ENCODE measurements at regions not wholly inside any gene's neighbourhood (a gene's known extent, or its start where the extent isn't known, plus 50 kb on each side); places are given as distances from the start of the nearest gene placed in this dataset.

DNA sequence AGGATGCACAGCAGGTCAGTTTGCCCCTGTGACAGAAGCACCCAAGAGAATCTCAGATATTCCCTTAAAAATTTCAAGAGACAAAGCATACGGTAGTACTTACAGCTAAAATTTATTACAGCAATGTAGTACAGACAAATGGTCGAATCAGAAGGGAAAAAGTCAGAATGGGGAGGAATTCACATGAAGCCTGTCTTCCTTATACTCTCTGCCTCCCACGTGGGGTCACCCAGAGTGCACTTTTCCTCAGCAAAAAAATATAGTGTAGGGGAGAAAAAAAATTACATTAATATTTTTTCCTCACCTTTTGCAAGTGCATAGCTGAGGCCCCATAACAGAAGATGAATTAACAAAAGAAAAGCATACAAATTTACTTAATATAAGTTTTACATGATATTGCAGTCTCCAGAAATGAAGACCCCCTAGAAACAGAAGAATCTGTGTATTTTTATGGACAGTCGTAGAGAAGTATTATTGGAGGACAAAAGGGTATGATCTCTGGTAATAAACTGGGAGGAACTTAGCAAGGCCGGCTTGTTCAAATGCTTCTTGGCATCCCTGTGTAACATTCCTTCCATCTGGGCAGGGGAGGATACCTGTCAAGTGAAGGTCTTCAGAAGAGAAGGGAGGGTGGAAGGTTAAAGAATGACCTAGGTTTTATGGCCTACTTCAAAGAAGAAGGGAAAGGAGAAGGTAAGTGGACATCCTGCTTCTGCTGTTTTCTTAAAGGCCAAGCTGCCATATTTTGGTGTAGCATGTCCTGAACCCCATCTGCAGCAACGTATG is 270.6 kb upstream of the MAGI2 start:
- Histone ChIP-seq H4K20me1 (ENCODE audit: insufficient read depth, low read length, poor library complexity, severe bottlenecking) (no peaks in the 10 kb centered on the region), H3K27me3 (ENCODE audit: insufficient read depth, low read length, poor library complexity, severe bottlenecking) (no peaks in the 10 kb centered on the region), H2AFZ (ENCODE audit: low read length) (no peak overlapping the region), H3K4me3 (ENCODE audit: low read length, poor library complexity, severe bottlenecking) (no peak overlapping the region), H3K4me1 (ENCODE audit: insufficient read depth, low read length, poor library complexity, severe bottlenecking) (no peaks in the 10 kb centered on the region), H3F3A (ENCODE audit: low read depth) (no peaks in the 10 kb centered on the region), H3K9me3 (ENCODE audit: insufficient read depth, low read depth, low read length) (no peaks in the 10 kb centered on the region), H3K79me2 (ENCODE audit: insufficient read depth, low read length) (no peaks in the 10 kb centered on the region), H3K36me3 (ENCODE audit: insufficient read depth, low read length) (no peaks in the 10 kb centered on the region), H3K9ac (ENCODE audit: low read depth, low read length, poor library complexity, severe bottlenecking) (no peak overlapping the region), H3K4me2 (ENCODE audit: low read depth, low read length, poor library complexity, severe bottlenecking) (no peak overlapping the region), H3K9me2 (replicated peaks; ENCODE audit: low read depth, low read length) (no peaks in the 10 kb centered on the region)
- TF ChIP-seq EZH2phosphoT487 (IDR thresholded peaks at IDR 0.05; ENCODE audit: borderline replicate concordance) = no peak
- TF ChIP-seq CTCF (conservative IDR thresholded peaks at IDR 0.05; ENCODE audit: low read length) = no peak

- Histone ChIP-seq H2AFZ (ENCODE audit: low read length) (no peak overlapping the region), H3K79me2 (ENCODE audit: insufficient read depth, low read length) (no peaks in the 10 kb centered on the region), H3K9me3 (ENCODE audit: insufficient read depth, low read depth, low read length) (no peaks in the 10 kb centered on the region), H3K9me2 (replicated peaks; ENCODE audit: low read depth, low read length) (no peaks in the 10 kb centered on the region), H3F3A (ENCODE audit: low read depth) (no peaks in the 10 kb centered on the region), H3K4me2 (ENCODE audit: low read depth, low read length, poor library complexity, severe bottlenecking) (no peak overlapping the region), H3K4me3 (ENCODE audit: low read length, poor library complexity, severe bottlenecking) (no peak overlapping the region), H3K27me3 (ENCODE audit: insufficient read depth, low read length, poor library complexity, severe bottlenecking) (no peaks in the 10 kb centered on the region), H3K4me1 (ENCODE audit: insufficient read depth, low read length, poor library complexity, severe bottlenecking) (no peaks in the 10 kb centered on the region), H4K20me1 (ENCODE audit: insufficient read depth, low read length, poor library complexity, severe bottlenecking) (no peaks in the 10 kb centered on the region), H3K36me3 (ENCODE audit: insufficient read depth, low read length) (no peaks in the 10 kb centered on the region), H3K9ac (ENCODE audit: low read depth, low read length, poor library complexity, severe bottlenecking) (no peak overlapping the region)
- TF ChIP-seq CTCF (conservative IDR thresholded peaks at IDR 0.05; ENCODE audit: low read length) = no peak
- no peak for TF ChIP-seq EZH2phosphoT487 (IDR thresholded peaks at IDR 0.05; ENCODE audit: borderline replicate concordance)
These were observed 268.8 kb upstream of the MAGI2 start for GRCh38 chr7:79722217-79722616.

- Histone ChIP-seq H3K9ac (ENCODE audit: low read depth, low read length, poor library complexity, severe bottlenecking) (no peak overlapping the region), H3K4me1 (ENCODE audit: insufficient read depth, low read length, poor library complexity, severe bottlenecking) (no peaks in the 10 kb centered on the region), H3K9me2 (replicated peaks; ENCODE audit: low read depth, low read length) (no peaks in the 10 kb centered on the region), H3K4me3 (ENCODE audit: low read length, poor library complexity, severe bottlenecking) (no peak overlapping the region), H3K9me3 (ENCODE audit: insufficient read depth, low read depth, low read length) (no peaks in the 10 kb centered on the region), H4K20me1 (ENCODE audit: insufficient read depth, low read length, poor library complexity, severe bottlenecking) (no peaks in the 10 kb centered on the region), H3K27me3 (ENCODE audit: insufficient read depth, low read length, poor library complexity, severe bottlenecking) (peaks cover 2% of the 10 kb centered on the region), H3K79me2 (ENCODE audit: insufficient read depth, low read length) (no peaks in the 10 kb centered on the region), H2AFZ (ENCODE audit: low read length) (no peak overlapping the region), H3K36me3 (ENCODE audit: insufficient read depth, low read length) (no peaks in the 10 kb centered on the region), H3K4me2 (ENCODE audit: low read depth, low read length, poor library complexity, severe bottlenecking) (no peak overlapping the region), H3F3A (ENCODE audit: low read depth) (no peaks in the 10 kb centered on the region)
- TF ChIP-seq EZH2phosphoT487 (IDR thresholded peaks at IDR 0.05; ENCODE audit: borderline replicate concordance) (no peak), CTCF (conservative IDR thresholded peaks at IDR 0.05; ENCODE audit: low read length) (no peak)
These were observed 265.7 kb upstream of the MAGI2 start for GRCh38 chr7:79719216-79719615.
